GM18870 (cell line): ENCODE measurements at regions not wholly inside any gene's neighbourhood (a gene's known extent, or its start where the extent isn't known, plus 50 kb on each side); places are given as distances from the start of the nearest gene placed in this dataset.

Experiments
- ATAC-seq: cut with Tn5 transposase; IDR thresholded peaks from one replicate; pipeline ENCODE4 v1.9.1; 2021; ENCODE audit warnings: moderate library complexity; ENCODE audit not compliant: unreplicated experiment

GRCh38 chr3:192077795-192078497 lies 617.0 kb downstream of the PYDC2 start:
- no peak for ATAC-seq

- ATAC-seq: no peak
These were observed 618.1 kb downstream of the PYDC2 start for GRCh38 chr3:192079098-192079497.

GRCh38 chr3:192080336-192080735 lies 619.4 kb downstream of the PYDC2 start:
- ATAC-seq: no peak

GRCh38 chr3:192082730-192083660 lies 622.0 kb downstream of the PYDC2 start:
- ATAC-seq: peak; percentile 97
